ENCODE measurements at regions not wholly inside any gene's neighbourhood (a gene's known extent, or its start where the extent isn't known, plus 50 kb on each side); places are given as distances from the start of the nearest gene placed in this dataset.

DNA sequence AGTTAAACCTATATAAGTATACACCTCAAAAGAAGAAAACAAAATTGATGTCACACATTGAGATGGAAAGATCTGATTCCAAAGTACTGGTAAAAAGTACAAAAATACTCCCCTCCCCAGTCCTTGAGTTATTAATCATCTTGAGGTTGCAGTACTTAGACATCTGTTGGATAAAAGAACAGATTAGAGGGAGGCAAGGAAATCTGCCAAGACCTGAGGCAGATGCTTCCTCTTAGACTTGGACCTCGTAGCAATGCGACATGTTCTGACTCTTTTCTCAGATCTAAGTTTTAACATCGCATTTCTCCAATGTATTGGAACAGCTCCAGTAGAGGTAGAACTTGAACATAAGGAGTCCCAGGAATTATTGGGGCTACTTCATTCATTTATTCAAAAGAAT, 187.9 kb upstream of the GRIN2B start:
- no peaks in the 10 kb centered on the region for H3K9me3 ChIP-seq (ENCODE audit: low read depth)

DNA sequence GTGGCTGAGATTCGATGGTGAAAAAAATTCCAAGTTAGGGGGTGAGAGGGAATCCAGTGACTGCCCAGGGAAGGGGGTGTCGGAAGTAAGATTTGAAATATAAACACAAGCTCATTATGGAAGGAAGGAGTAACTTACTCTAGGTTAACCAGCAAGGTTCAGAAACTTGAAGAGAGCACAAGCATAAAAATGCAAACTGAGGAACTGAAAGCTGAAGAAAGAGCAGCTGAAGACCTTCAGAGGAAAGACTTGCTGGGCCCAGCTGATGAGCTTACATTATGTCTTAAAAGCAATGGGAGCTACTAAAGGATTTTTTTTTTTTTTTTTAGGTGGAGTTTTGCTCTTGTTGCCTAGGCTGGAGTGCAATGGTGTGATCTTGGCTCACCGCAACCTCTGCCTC, 189.7 kb upstream of the GRIN2B start:
- Histone ChIP-seq H3K4me3 (no peak overlapping the region), H3K27ac (no peak overlapping the region), H3K36me3 (no peaks in the 10 kb centered on the region), H3K27me3 (peaks cover 10% of the 10 kb centered on the region), H3K4me1 (ENCODE audit: low read depth) (no peaks in the 10 kb centered on the region), H3K9me3 (ENCODE audit: low read depth) (no peaks in the 10 kb centered on the region)
- TF ChIP-seq, protein P1, sequence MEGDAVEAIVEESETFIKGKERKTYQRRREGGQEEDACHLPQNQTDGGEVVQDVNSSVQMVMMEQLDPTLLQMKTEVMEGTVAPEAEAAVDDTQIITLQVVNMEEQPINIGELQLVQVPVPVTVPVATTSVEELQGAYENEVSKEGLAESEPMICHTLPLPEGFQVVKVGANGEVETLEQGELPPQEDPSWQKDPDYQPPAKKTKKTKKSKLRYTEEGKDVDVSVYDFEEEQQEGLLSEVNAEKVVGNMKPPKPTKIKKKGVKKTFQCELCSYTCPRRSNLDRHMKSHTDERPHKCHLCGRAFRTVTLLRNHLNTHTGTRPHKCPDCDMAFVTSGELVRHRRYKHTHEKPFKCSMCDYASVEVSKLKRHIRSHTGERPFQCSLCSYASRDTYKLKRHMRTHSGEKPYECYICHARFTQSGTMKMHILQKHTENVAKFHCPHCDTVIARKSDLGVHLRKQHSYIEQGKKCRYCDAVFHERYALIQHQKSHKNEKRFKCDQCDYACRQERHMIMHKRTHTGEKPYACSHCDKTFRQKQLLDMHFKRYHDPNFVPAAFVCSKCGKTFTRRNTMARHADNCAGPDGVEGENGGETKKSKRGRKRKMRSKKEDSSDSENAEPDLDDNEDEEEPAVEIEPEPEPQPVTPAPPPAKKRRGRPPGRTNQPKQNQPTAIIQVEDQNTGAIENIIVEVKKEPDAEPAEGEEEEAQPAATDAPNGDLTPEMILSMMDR (IDR thresholded peaks at IDR 0.05; ENCODE audit: low read depth, low read length), result no peak
- no peak for DNase-seq (ENCODE audit: low read depth in 1 of 2, low spot score in 1 of 2)

More for the DNA sequence above, 187.9 kb upstream of the GRIN2B start:
- H3K27ac ChIP-seq, result no peak overlapping the region
- H3K4me1 ChIP-seq (ENCODE audit: low read depth), result no peaks in the 10 kb centered on the region
- peaks cover 10% of the 10 kb centered on the region for H3K27me3 ChIP-seq
- H3K4me3 ChIP-seq, result no peak overlapping the region
- TF ChIP-seq, protein P1 (IDR thresholded peaks at IDR 0.05; ENCODE audit: low read depth, low read length), result no peak
- no peak for DNase-seq (ENCODE audit: low read depth in 1 of 2, low spot score in 1 of 2)
- H3K36me3 ChIP-seq, result no peaks in the 10 kb centered on the region

DNA sequence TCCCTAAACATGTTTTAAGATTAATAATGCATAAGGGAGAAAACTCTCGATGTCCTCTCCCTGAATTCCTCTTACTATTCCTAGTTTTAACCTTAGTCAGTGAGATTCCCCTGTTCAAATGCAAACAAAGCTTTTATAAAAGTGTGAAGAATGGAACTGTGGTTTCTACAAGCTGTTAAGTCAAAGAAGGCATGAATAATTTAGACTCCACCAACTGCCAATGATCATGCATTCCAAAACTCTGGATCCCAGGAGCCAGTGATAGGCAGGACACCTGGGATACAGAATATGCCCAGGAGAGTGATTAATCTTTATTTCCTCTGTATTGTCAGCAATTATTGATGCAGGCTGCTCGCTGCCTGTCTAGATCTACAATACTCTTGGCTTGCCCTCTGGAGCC, 190.3 kb upstream of the ATF7IP start:
- H3K27me3 ChIP-seq, result no peaks in the 10 kb centered on the region
- TF ChIP-seq, protein P1 (IDR thresholded peaks at IDR 0.05; ENCODE audit: low read depth, low read length), result no peak
- no peak overlapping the region for H3K27ac ChIP-seq
- H3K9me3 ChIP-seq (ENCODE audit: low read depth), result no peaks in the 10 kb centered on the region
- H3K36me3 ChIP-seq, result no peaks in the 10 kb centered on the region
- no peaks in the 10 kb centered on the region for H3K4me1 ChIP-seq (ENCODE audit: low read depth)
- no peak for DNase-seq (ENCODE audit: low read depth in 1 of 2, low spot score in 1 of 2)
- H3K4me3 ChIP-seq, result no peak overlapping the region

DNA sequence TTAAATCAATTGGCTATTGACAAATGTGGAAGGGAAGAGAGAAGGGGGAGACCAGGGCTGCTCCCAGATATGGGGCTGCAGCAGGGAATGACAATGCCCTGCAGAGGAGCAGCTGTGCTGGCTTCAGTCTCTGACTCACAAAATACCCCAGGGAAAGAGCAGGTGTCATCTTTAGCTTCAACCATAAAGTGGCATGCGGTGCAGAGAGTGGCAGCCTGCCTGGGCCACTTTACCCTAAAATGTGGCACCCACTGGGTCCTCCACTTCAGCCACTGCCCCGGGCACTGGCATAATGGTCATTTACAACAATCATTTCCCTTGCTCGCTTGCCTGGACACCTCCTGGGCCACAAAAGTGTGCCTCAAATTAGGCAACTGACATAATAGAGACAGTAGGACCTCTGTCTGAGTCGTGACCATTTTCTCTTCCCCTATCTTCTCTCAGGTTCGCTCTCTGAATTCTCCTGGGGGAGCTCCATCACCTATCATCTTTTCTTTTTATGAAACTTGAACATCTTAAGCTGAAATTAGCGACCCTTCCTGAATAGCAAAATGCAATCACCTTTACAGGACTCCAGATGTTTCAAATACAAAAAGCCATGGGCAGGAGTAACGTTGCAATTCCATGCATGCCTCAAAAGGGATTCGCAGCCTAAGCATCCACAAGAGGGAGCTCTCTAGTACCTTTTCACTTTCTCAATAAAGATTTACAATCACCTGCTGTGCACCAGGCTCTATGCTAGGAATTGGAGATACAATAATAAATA, 179.9 kb upstream of the ATF7IP start:
- Histone ChIP-seq H3K4me1 (ENCODE audit: low read depth) (no peaks in the 10 kb centered on the region), H3K27me3 (no peaks in the 10 kb centered on the region), H3K36me3 (no peaks in the 10 kb centered on the region), H3K4me3 (no peak overlapping the region), H3K27ac (no peak overlapping the region), H3K9me3 (ENCODE audit: low read depth) (no peaks in the 10 kb centered on the region)
- TF ChIP-seq, protein P1 (IDR thresholded peaks at IDR 0.05; ENCODE audit: low read depth, low read length), result peak; percentile 81
- DNase-seq (ENCODE audit: low read depth in 1 of 2, low spot score in 1 of 2), result peak; percentile 58 to 73

DNA sequence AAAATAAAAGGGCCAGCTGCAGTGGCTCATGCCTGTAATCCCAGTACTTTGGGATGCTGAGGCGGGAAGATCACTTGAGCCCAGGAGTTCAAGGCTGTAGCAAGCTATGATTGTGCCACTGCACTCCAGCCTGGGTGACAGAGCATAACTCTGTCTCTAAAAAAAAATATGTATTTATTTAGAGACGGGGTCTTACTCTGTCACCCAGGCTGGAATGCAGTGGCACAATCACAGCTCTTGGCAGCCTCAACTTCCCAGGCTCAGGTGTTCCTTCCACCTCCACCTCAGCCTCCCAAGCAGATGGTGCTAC, 179.3 kb upstream of the ATF7IP start:
- no peak overlapping the region for H3K27ac ChIP-seq
- H3K4me3 ChIP-seq, result no peak overlapping the region
- H3K4me1 ChIP-seq (ENCODE audit: low read depth), result no peaks in the 10 kb centered on the region
- no peaks in the 10 kb centered on the region for H3K36me3 ChIP-seq
- no peaks in the 10 kb centered on the region for H3K9me3 ChIP-seq (ENCODE audit: low read depth)
- H3K27me3 ChIP-seq, result no peaks in the 10 kb centered on the region
- TF ChIP-seq, protein P1 (IDR thresholded peaks at IDR 0.05; ENCODE audit: low read depth, low read length), result no peak
- no peak for DNase-seq (ENCODE audit: low read depth in 1 of 2, low spot score in 1 of 2)
